HG02943 (cell line): ENCODE measurements at regions not wholly inside any gene's neighbourhood (a gene's known extent, or its start where the extent isn't known, plus 50 kb on each side); places are given as distances from the start of the nearest gene placed in this dataset.

Experiments
- ATAC-seq: cut with Tn5 transposase; IDR thresholded peaks from one replicate; pipeline ENCODE4 v1.9.1; 2021; ENCODE audit warnings: mild to moderate bottlenecking, low read depth, moderate library complexity; ENCODE audit not compliant: unreplicated experiment

DNA sequence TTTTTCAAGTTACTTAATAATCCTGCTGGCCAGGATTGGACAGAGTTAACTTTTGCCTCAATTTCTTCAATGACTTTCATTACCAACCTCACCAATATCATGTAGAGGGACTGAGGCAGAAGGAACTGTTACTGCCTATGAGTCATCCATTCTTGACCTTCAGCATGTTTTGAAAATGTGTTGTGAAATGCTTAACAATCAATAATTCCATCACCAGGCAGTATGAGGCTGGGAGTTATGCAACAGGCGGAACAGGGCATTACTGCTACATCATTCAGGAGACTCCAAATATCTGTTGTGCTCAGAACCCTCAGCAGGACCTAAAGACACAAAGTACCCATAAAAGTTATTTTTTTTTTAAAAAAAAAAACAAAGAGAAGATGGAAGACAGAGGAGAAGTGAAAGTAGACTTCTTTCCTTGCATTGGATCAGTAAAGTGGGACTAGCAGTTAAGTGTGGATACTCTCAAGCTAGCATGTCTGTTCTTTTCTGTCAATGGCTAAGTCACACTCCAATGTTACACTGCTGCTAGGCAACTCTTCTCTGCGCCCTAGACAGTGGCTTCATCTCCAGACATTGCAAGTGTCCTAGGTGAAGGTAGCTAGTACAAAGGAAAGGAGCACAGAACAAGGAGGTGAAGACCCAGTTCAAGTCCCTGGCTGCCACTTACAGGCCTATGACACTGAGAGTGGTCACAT is 184.9 kb upstream of the LPP start:
- ATAC-seq, result no peak

DNA sequence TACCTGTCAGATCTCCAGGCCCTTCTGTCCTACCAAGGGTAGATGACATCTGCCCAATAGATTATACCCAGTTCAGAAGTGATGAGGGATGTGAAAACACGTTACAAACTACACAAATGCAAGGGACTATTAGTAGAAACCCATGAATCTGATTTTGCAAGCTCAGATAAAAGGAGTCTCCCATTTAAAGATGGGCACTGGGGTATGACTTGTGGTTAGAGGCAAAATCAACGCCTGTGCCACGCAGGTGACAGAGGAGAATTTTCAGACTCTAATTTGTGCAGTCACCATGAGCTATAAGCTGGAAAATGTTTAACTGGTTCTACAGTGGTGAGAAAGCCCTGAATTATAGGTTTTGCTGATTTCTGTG is 184.4 kb upstream of the LPP start:
- ATAC-seq, result no peak

DNA sequence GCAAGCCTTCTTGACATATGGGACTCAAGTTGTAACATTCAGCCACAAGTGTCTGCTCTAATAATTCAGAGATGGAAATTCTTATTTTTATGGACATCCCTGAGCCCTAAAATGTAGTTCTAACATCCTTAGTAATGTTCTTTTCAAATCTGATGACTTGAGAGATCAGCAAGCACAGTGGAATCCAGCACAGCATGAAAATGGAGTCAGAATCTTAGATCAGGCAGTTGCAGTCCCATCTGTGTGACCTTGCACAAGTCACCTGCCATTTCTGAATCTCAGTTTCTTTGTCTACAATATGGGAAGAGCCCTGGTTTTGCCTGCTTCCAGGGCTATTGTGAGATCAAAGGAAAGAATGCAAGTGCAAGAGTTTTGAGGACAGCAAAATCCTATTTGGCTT is 183.9 kb upstream of the LPP start:
- no peak for ATAC-seq

GRCh38 chr3:187971629-187972028 is 182.3 kb upstream of the LPP start:
- ATAC-seq, result no peak

- no peak for ATAC-seq
Measured at GRCh38 chr3:187972454-187972853, 181.5 kb upstream of the LPP start.

GRCh38 chr3:187973977-187974870 is 179.7 kb upstream of the LPP start:
- ATAC-seq, result no peak

DNA sequence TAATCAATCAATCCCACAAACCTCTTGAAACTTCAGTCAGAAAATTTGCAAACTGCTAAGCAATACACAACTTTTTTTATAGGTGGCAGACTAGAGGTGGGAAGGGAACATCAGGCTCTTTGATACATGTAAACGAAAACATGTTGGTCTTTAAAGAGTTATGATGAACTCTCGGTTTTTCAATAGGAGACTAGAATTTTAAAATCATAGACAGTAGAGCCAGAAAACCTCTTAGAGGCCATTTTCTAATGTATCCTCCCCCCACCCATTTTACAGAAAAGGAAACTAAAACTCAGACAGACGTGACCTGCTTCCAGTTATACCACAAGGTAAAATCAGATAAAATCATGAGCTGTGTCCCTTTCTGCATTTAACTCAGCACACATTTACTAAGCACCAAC is 179.1 kb upstream of the LPP start:
- no peak for ATAC-seq

DNA sequence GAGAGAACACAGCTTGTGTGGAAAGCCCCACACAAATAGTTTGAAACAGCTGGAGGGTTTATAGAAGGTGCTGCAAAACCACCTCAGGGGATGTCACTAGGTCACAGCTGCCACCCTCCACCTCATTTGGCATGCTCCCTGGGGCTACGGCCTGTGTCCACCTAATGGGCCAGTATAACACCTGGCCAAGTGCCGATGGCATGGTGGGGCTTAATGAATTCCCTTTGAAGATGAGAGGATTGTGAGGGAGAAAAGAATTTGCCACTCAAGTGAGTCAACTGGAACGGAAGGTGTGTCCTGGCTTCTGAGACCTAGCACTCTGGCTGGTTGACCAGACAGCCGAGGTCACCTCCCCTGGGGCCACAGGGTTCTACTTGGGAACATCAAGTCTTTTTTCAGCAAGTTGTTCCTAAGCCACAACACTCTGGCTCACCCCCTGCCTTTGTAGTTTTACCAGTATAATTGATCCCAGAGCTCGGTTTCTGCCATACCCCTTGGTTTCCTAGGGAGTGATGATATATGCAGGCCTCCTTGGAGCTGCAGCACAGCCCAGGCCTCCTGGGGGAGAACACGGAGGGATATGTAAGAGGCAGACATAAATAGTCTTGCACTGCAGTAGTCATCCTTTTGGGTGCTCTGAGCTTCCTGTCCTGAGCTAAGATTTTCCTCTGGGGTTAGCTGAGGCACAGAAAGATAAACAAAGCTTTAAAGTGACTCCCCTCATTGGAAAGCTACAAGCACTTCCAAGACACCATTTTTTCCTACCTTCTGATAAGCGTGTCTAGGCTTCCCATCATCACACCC is 178.2 kb upstream of the LPP start:
- ATAC-seq, result no peak

- ATAC-seq, result no peak
Measured at GRCh38 chr3:187976365-187976900, 177.5 kb upstream of the LPP start.

GRCh38 chr3:187977659-187978058 is 176.3 kb upstream of the LPP start:
- no peak for ATAC-seq

- ATAC-seq, result no peak
Measured at GRCh38 chr3:187978433-187979011, 175.4 kb upstream of the LPP start.

DNA sequence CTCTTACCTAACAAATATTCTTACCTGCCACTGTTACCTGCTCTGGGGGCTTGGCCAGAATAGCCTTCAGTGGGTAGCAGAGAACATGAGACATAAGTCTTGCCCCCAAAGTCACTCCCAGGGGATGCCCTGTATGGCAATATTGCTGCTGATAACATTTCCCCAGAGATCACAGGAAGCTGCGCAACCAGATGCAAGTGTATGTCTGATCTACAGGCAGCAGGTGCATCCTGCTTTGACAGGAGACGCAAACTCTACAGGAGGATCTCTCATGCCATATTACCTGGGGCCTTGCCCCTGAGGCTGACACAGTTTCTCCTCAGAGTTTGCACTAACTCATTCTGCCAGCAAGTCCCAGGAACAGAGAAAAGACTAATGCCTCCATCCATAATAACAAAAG is 174.4 kb upstream of the LPP start:
- ATAC-seq, result no peak

DNA sequence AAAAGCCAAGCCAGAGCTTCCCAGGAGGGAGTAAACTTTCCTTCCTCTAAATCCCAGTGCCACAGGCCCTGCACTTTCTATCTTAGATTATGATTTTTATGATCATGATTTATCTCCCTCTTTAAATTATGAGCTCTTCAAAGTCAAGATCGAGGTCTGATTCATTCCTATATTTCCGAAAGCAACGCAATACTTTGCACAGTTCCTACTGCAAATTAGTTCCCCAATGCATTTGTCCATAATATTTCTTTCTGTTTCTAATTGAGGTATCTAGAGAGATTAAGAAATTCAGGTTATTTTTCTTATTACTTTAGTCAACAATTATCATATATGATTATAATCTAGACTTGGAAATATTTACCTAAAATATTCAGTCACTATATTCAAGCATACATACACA is 173.1 kb upstream of the LPP start:
- no peak for ATAC-seq

DNA sequence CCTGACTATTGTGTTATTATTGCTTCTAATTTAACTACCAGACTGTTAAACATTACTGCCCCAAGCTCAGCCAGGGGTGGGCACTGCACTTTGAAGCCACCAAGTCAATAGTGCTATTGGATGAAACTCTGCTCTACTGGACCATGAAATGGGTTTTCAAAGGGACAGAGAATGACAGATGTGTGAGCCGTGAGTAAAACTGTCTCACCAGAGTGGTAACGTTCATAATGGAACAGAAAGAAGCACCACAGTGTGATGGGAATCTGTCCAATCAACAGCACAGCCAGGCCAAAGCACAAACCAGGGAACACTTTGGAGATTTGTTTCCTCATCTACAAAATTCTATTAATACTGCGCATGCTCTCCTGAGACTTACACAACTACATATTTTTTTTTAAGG is 171.8 kb upstream of the LPP start:
- ATAC-seq, result no peak

GRCh38 chr3:187983484-187984124 is 170.4 kb upstream of the LPP start:
- no peak for ATAC-seq

GRCh38 chr3:187985647-187986046 is 168.3 kb upstream of the LPP start:
- ATAC-seq, result no peak

DNA sequence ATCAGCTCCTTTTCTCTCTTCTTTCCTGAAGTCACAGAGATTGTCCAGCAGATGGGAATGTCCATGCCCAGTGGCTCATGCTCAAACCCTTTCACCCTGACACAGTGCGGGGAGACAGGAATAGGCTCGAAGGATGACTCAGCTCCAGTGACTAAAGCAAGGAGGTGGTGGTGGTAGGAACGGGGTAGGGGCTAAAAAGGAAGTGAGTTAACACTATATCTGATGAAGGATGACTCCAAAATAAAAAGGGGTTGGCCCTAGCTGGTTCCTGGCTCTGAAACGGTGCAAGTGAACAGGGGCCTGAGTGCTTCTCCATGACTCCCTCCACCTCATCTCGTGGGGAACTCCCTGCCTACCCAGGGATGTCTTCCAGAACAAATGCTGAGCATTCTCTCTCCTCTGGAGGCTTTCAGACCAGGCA is 167.4 kb upstream of the LPP start:
- no peak for ATAC-seq

DNA sequence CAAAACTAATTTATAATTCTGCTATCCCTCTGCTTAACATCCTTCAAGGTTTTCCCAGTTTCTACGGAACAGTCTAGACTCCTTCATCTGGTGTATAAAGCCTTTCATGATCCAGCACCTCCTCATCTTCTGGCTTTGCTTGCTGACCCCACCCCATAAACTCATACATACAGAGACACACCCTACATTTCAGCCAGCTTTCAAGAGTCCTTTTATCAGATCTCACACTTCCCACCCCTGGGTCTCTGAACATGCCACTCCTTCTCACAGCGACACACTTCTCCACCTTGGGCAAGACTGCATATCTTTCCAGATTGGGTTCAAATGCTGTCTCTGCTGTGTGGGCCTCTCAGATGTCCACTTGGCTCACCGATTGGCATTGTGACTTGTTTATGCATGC is 166.8 kb upstream of the LPP start:
- no peak for ATAC-seq

- no peak for ATAC-seq
Measured at GRCh38 chr3:187987924-187988323, 166.0 kb upstream of the LPP start.

DNA sequence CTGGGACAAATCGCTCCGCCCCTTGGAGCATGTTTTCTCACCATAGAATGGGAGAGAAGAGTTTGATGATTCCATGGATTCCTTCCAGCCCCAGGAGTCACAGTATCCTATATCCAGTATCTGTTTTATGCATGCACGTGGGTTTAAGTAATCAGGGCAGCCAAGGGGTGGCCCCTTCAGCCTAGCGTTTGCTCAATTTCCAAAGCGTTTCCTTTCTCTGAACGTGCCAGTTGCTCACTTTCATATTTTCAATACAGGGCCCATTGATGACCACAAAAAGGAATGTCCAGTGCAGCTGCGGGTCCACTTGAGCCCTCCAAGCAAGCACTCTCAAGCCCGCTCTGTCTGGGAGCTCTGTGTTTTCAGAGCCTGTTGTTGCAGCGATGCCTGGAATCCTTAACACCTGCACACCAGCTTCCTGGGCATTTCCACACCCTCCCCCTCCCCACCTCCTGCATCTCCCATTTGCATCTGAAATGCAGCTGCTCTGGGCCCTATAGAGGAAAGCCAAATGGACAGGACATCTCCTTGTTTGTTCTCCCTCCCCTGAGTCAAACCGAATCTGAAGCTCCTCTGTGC is 164.3 kb upstream of the LPP start:
- no peak for ATAC-seq
